Prostate gland (tissue), 2 donors: ENCODE measurements at regions not wholly inside any gene's neighbourhood (a gene's known extent, or its start where the extent isn't known, plus 50 kb on each side); places are given as distances from the start of the nearest gene placed in this dataset.

Experiments
- DNase-seq: peaks from one replicate; pipeline ENCODE4 v3.0.0-alpha.2; 2019; ENCODE audit warnings: low spot score
- H3K27ac ChIP-seq, 2 donors: fragments of 200-600 bp; sonication (generic); 2 replicates each; pipeline ENCODE4 v1.5.1; 2017 to 2019
- H3K27me3 ChIP-seq: fragments of 200-600 bp; sonication (generic); replicated peaks from 2 replicates; pipeline ENCODE4 v1.5.1; 2019; ENCODE audit not compliant: insufficient read depth
- H3K36me3 ChIP-seq, 2 donors: fragments of 200-600 bp; sonication (generic); 1 replicate in 1 of 2; 2 replicates in 1 of 2; pipeline versions ENCODE4 v1.5.1 to v1.8.1; 2017 to 2019
- H3K4me1 ChIP-seq: fragments of 200-600 bp; sonication (generic); replicated peaks from 2 replicates; pipeline ENCODE4 v1.5.1; 2019
- H3K4me3 ChIP-seq, 2 donors: fragments of 200-600 bp; sonication (generic); 2 replicates each; pipeline ENCODE4 v1.5.1; 2017 to 2019
- H3K9me3 ChIP-seq: fragments of 200-600 bp; sonication (generic); 2 replicates; pipeline ENCODE4 v1.5.1; 2017
- CTCF ChIP-seq, 4 experiments: fragments of 200-600 bp in 2 of 4; fragments of 450-650 bp in 2 of 4; sonication (generic) in 2 of 4; IDR thresholded peaks; 1 replicate in 3 of 4; 2 replicates in 1 of 4; pipeline ENCODE4 v1.5.1; 2016 to 2019; ENCODE audit warnings: antibody characterized with exemption in 4 of 4, mild to moderate bottlenecking in 2 of 4, moderate library complexity in 2 of 4
- POLR2A ChIP-seq: fragments of 450-650 bp; IDR thresholded peaks from one replicate; pipeline ENCODE4 v1.6.1; 2016; ENCODE audit warnings: antibody characterized with exemption, mild to moderate bottlenecking
- POLR2AphosphoS5 ChIP-seq: sonication (generic); formaldehyde crosslinking; IDR thresholded peaks from one replicate; pipeline ENCODE4 v1.6.1; 2017; ENCODE audit warnings: antibody characterized with exemption
- WGBS: methylation state at CpG from one replicate; pipeline ENCODE4 v1.1.5; 2018; 5-methylcytosine and 5-hydroxymethylcytosine counted together
- intact Hi-C: fragments of 100-400 bp; cut with DNase I; formaldehyde crosslinking; loops from one replicate; pipeline ENCODE4 v1.14.2; 2022

GRCh38 chr6:1020133-1020532, 291.8 kb upstream of the FOXQ1 start:
- DNase-seq, result no peak
- Histone ChIP-seq H3K9me3 (no peaks in the 10 kb centered on the region), H3K27ac (no peak overlapping the region), H3K4me1 (peaks cover 2% of the 10 kb centered on the region), H3K27me3 (no peaks in the 10 kb centered on the region), H3K4me3 (no peak overlapping the region), H3K36me3 (no peaks in the 10 kb centered on the region)
- 91% methylated on average over 6 of the region's 6 CpGs for WGBS
- intact Hi-C loops, result no loop called here
- TF ChIP-seq POLR2AphosphoS5 (no peak), CTCF (IDR thresholded peaks at IDR 0.05) (no peak), POLR2A (no peak)

GRCh38 chr6:1018041-1018440, 293.9 kb upstream of the FOXQ1 start:
- Histone ChIP-seq H3K4me1 (peaks cover 2% of the 10 kb centered on the region), H3K27me3 (no peaks in the 10 kb centered on the region), H3K4me3 (no peak overlapping the region), H3K36me3 (no peaks in the 10 kb centered on the region), H3K27ac (no peak overlapping the region), H3K9me3 (no peaks in the 10 kb centered on the region)
- DNase-seq, result no peak
- intact Hi-C loops, result no loop called here
- WGBS, result 62% methylated on average over 3 of the region's 3 CpGs
- no peak for TF ChIP-seq POLR2AphosphoS5

- H3K27ac ChIP-seq, result peak overlapping the region in 1 of 2 donors; percentile 5
- WGBS, result 51% methylated on average over 18 of the region's 18 CpGs
- TF ChIP-seq CTCF (IDR thresholded peaks at IDR 0.05) (no peak), POLR2AphosphoS5 (peak; percentile 36)
- no peaks in the 10 kb centered on the region for H3K9me3 ChIP-seq
- intact Hi-C loops, result no loop called here
- DNase-seq, result no peak
- no peaks in the 10 kb centered on the region for H3K36me3 ChIP-seq
- H3K4me3 ChIP-seq, result no peak overlapping the region
- H3K4me1 ChIP-seq, result peaks cover 2% of the 10 kb centered on the region
- H3K27me3 ChIP-seq, result no peaks in the 10 kb centered on the region
These were observed 295.3 kb upstream of the FOXQ1 start for GRCh38 chr6:1016329-1017302.

- no peaks in the 10 kb centered on the region for H3K27me3 ChIP-seq
- intact Hi-C loops, result no loop called here
- H3K4me3 ChIP-seq, result no peak overlapping the region
- H3K9me3 ChIP-seq, result no peaks in the 10 kb centered on the region
- H3K4me1 ChIP-seq, result peaks cover 2% of the 10 kb centered on the region
- no peak overlapping the region for H3K27ac ChIP-seq
- H3K36me3 ChIP-seq, result no peaks in the 10 kb centered on the region
- DNase-seq, result no peak
- TF ChIP-seq CTCF (IDR thresholded peaks at IDR 0.05), result no peak
- no peak for TF ChIP-seq POLR2A
- no peak for TF ChIP-seq POLR2AphosphoS5
These were observed 296.1 kb upstream of the FOXQ1 start for GRCh38 chr6:1015825-1016224.

GRCh38 chr6:1014431-1014807, 297.5 kb upstream of the FOXQ1 start:
- no peak for DNase-seq
- TF ChIP-seq POLR2A, result no peak
- no peak for TF ChIP-seq CTCF (IDR thresholded peaks at IDR 0.05)
- TF ChIP-seq POLR2AphosphoS5, result no peak
- H3K27me3 ChIP-seq, result no peaks in the 10 kb centered on the region
- H3K36me3 ChIP-seq, result no peaks in the 10 kb centered on the region
- no peak overlapping the region for H3K27ac ChIP-seq
- H3K9me3 ChIP-seq, result no peaks in the 10 kb centered on the region
- peaks cover 2% of the 10 kb centered on the region for H3K4me1 ChIP-seq
- intact Hi-C loops, result no loop called here
- 50% methylated on average over 2 of the region's 2 CpGs for WGBS
- no peak overlapping the region for H3K4me3 ChIP-seq
